ENCODE measurements at regions not wholly inside any gene's neighbourhood (a gene's known extent, or its start where the extent isn't known, plus 50 kb on each side); places are given as distances from the start of the nearest gene placed in this dataset.
A peak's percentile ranks its signal among the peaks of the same experiment; 100 is the strongest.

GRCh38 chr2:126527836-126528490, 128.0 kb upstream of the GYPC start:
- Mint-ChIP-seq H3K36me3 (no peaks in the 10 kb centered on the region), H3K27ac (no peak overlapping the region), H3K27me3 (ENCODE audit: low read depth) (peaks cover 6% of the 10 kb centered on the region), H3K4me1 (no peaks in the 10 kb centered on the region), H3K4me3 (no peak overlapping the region), H3K9me3 (peaks cover 1% of the 10 kb centered on the region)
- TF ChIP-seq, protein P1, sequence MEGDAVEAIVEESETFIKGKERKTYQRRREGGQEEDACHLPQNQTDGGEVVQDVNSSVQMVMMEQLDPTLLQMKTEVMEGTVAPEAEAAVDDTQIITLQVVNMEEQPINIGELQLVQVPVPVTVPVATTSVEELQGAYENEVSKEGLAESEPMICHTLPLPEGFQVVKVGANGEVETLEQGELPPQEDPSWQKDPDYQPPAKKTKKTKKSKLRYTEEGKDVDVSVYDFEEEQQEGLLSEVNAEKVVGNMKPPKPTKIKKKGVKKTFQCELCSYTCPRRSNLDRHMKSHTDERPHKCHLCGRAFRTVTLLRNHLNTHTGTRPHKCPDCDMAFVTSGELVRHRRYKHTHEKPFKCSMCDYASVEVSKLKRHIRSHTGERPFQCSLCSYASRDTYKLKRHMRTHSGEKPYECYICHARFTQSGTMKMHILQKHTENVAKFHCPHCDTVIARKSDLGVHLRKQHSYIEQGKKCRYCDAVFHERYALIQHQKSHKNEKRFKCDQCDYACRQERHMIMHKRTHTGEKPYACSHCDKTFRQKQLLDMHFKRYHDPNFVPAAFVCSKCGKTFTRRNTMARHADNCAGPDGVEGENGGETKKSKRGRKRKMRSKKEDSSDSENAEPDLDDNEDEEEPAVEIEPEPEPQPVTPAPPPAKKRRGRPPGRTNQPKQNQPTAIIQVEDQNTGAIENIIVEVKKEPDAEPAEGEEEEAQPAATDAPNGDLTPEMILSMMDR (IDR thresholded peaks at IDR 0.05; ENCODE audit: unreplicated experiment): peak; percentile 35
- DNase-seq (ENCODE audit: low spot score in 2 of 2, unreplicated experiment in 2 of 2): no peak

GRCh38 chr2:126531029-126531428, 124.9 kb upstream of the GYPC start:
- H3K4me1 Mint-ChIP-seq: no peaks in the 10 kb centered on the region
- TF ChIP-seq, protein P1 (IDR thresholded peaks at IDR 0.05; ENCODE audit: unreplicated experiment): no peak
- no peak overlapping the region for H3K27ac Mint-ChIP-seq
- H3K9me3 Mint-ChIP-seq: no peaks in the 10 kb centered on the region
- DNase-seq (ENCODE audit: low spot score in 2 of 2, unreplicated experiment in 2 of 2): no peak
- H3K27me3 Mint-ChIP-seq (ENCODE audit: low read depth): peaks cover 7% of the 10 kb centered on the region
- no peak overlapping the region for H3K4me3 Mint-ChIP-seq
- H3K36me3 Mint-ChIP-seq: no peaks in the 10 kb centered on the region

DNA sequence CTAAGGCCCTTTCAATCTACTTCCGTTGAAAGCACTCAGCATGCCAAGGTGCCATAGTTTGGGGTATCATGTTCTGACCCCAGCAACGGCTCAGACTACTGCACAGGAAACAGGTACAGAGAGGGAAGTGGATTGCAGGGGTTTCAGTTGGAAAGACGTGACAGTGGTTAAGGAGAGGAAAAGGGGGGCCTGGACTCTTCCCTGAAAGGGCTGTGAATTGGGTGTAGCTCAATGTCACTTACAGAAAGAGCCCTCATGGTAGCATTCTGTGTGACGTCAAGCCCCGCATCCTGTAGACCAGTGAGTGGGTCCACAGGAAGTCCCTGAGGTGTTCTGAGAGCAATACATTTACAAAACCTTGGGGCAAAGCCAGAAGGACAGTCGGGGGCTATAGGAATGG, 121.5 kb upstream of the GYPC start:
- no peaks in the 10 kb centered on the region for H3K36me3 Mint-ChIP-seq
- peaks cover 1% of the 10 kb centered on the region for H3K9me3 Mint-ChIP-seq
- H3K4me3 Mint-ChIP-seq: no peak overlapping the region
- no peak overlapping the region for H3K27ac Mint-ChIP-seq
- H3K4me1 Mint-ChIP-seq: no peaks in the 10 kb centered on the region
- H3K27me3 Mint-ChIP-seq (ENCODE audit: low read depth): peaks cover 7% of the 10 kb centered on the region
- TF ChIP-seq, protein P1 (IDR thresholded peaks at IDR 0.05; ENCODE audit: unreplicated experiment): no peak
- no peak for DNase-seq (ENCODE audit: low spot score in 2 of 2, unreplicated experiment in 2 of 2)

GRCh38 chr2:126535408-126535807, 120.5 kb upstream of the GYPC start:
- Mint-ChIP-seq H3K36me3 (no peaks in the 10 kb centered on the region), H3K27ac (no peak overlapping the region), H3K9me3 (peaks cover 11% of the 10 kb centered on the region)

DNA sequence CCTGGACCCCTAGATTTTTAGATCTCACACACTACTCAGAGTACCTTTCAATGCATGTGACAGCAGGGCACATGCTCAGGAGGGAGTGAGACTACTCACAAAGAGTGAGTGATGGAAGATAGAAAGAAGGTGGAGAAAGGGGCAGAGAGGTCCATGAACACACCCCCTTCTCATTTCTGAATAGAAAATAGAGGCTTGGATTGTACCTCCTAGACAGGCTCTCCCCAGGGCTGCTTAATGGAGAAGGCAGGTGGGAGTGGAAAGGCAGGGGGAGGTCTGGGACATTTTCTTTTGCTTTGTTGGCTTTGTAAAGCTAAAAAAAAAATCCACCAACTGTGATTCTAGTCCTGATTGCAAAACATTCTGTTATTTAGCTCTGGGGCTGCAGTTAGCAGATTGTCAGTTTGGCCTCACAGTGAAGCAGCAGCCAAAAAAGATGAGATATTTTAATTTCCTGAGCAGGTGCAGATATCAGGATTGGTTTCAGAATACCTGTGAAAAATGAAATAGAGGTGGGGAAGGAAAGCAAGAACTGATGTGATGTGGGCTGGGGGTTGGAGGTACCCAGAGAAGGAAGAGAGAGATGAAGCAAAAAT, 119.3 kb upstream of the GYPC start:
- H3K27me3 Mint-ChIP-seq (ENCODE audit: low read depth): peaks cover 7% of the 10 kb centered on the region
- no peak overlapping the region for H3K4me3 Mint-ChIP-seq
- H3K27ac Mint-ChIP-seq: no peak overlapping the region
- H3K9me3 Mint-ChIP-seq: peaks cover 16% of the 10 kb centered on the region
- no peaks in the 10 kb centered on the region for H3K36me3 Mint-ChIP-seq
- TF ChIP-seq, protein P1 (IDR thresholded peaks at IDR 0.05; ENCODE audit: unreplicated experiment): no peak
- DNase-seq (ENCODE audit: low spot score in 2 of 2, unreplicated experiment in 2 of 2): no peak
- H3K4me1 Mint-ChIP-seq: no peaks in the 10 kb centered on the region

More at GRCh38 chr2:126535408-126535807, 120.5 kb upstream of the GYPC start:
- H3K4me1 Mint-ChIP-seq: no peaks in the 10 kb centered on the region
- peaks cover 7% of the 10 kb centered on the region for H3K27me3 Mint-ChIP-seq (ENCODE audit: low read depth)
- TF ChIP-seq, protein P1 (IDR thresholded peaks at IDR 0.05; ENCODE audit: unreplicated experiment): no peak
- DNase-seq (ENCODE audit: low spot score in 2 of 2, unreplicated experiment in 2 of 2): no peak
- no peak overlapping the region for H3K4me3 Mint-ChIP-seq
